GM12878 (cell line): ENCODE measurements at regions not wholly inside any gene's neighbourhood (a gene's known extent, or its start where the extent isn't known, plus 50 kb on each side); places are given as distances from the start of the nearest gene placed in this dataset.

Experiments
- ATAC-seq: fragments of 200-7000 bp; cut with Tn5 transposase; 3 replicates; pipeline ENCODE4 v1.9.1; 2020; ENCODE audit warnings: mild to moderate bottlenecking, moderate library complexity
- BruUV-seq: library from RNA; stranded (reverse); fragments of 400-500 nt; replicated peaks from 2 replicates; lab custom pipeline; 2021; lab: Mats Ljungman, UMichigan
- CTCF ChIA-PET: fragments of 300-600 bp; sonication (Branson Sonifier 250); formaldehyde crosslinking; extraction: SDS; loops from one replicate; lab custom pipeline; 2021; ENCODE audit warnings: inconsistent platforms; lab: Yijun Ruan, JAX
- POLR2A ChIA-PET: fragments of 350-600 bp; formaldehyde crosslinking; extraction: SDS; loops from one replicate; lab custom pipeline; 2021; ENCODE audit warnings: inconsistent platforms; lab: Charles Lee
- RAD21 ChIA-PET: fragments of 300-600 bp; sonication (Branson Sonifier 250); formaldehyde crosslinking; loops from one replicate; lab custom pipeline; 2023; ENCODE audit warnings: antibody characterized with exemption; ENCODE audit not compliant: unreplicated experiment; lab: Charles Lee
- SMC1A ChIA-PET: fragments of 300-600 bp; sonication (Branson Sonifier 250); formaldehyde crosslinking; loops from one replicate; lab custom pipeline; 2023; ENCODE audit not compliant: unreplicated experiment, uncharacterized antibody; lab: Charles Lee
- DNase-seq: peaks from one replicate; pipeline ENCODE4 v3.0.0-alpha.2; 2011; ENCODE audit warnings: low read depth, low spot score
- FAIRE-seq: peaks from 3 replicates; lab custom pipeline; 2011; peaks lifted over from hg19 to GRCh38; lab: Jason Lieb, UNC
- H2AFZ ChIP-seq: 2 replicates; pipeline ENCODE4 v1.6.0; 2011; ENCODE audit warnings: low read depth, low read length, control low read depth; ENCODE audit not compliant: control insufficient read depth
- H3K27ac ChIP-seq: 2 replicates; pipeline ENCODE4 v1.5.1; 2011; ENCODE audit warnings: control low read depth; ENCODE audit not compliant: control insufficient read depth, insufficient read depth
- H3K27me3 ChIP-seq, 2 experiments: replicated peaks in 1 of 2; 2 replicates each; pipeline versions ENCODE4 v1.6.0 to v1.6.1; 2011; ENCODE audit warnings: low read length in 1 of 2; ENCODE audit not compliant: control insufficient read depth in 2 of 2, insufficient read depth in 2 of 2
- H3K36me3 ChIP-seq, 2 experiments: 2 replicates each; pipeline ENCODE4 v1.5.1; 2011; ENCODE audit warnings: low read length in 1 of 2; ENCODE audit not compliant: control insufficient read depth in 2 of 2, insufficient read depth in 2 of 2
- H3K4me1 ChIP-seq: 2 replicates; pipeline ENCODE4 v1.6.1; 2011; ENCODE audit warnings: mild to moderate bottlenecking, low read length, moderate library complexity, mixed read lengths; ENCODE audit not compliant: control insufficient read depth, insufficient read depth
- H3K4me2 ChIP-seq: 2 replicates; pipeline ENCODE4 v1.6.0; 2011; ENCODE audit warnings: control low read depth; ENCODE audit not compliant: control insufficient read depth, insufficient read depth
- H3K4me3 ChIP-seq: fragments of 200-600 bp; sonication (generic); 2 replicates; pipeline ENCODE4 v1.5.1; 2016
- H3K79me2 ChIP-seq: 2 replicates; pipeline ENCODE4 v1.6.0; 2011; ENCODE audit warnings: low read length; ENCODE audit not compliant: control insufficient read depth, insufficient read depth
- H3K9ac ChIP-seq: 2 replicates; pipeline ENCODE4 v1.8.0; 2011; ENCODE audit warnings: low read length, control low read depth, mixed read lengths; ENCODE audit not compliant: control insufficient read depth, insufficient read depth
- H3K9me3 ChIP-seq: replicated peaks from 3 replicates; pipeline ENCODE4 v1.5.1; 2011; ENCODE audit warnings: mild to moderate bottlenecking, low read length; ENCODE audit not compliant: control insufficient read depth, insufficient read depth
- H4K20me1 ChIP-seq: 2 replicates; pipeline ENCODE4 v1.6.0; 2011; ENCODE audit not compliant: control insufficient read depth, insufficient read depth
- CHD4 ChIP-seq: fragments of 200-600 bp; sonication (generic); IDR thresholded peaks from 2 replicates; pipeline ENCODE4 v1.6.1; 2016; ENCODE audit warnings: mild to moderate bottlenecking
- MYB ChIP-seq: fragments of 150-350 bp; IDR thresholded peaks from 2 replicates; pipeline ENCODE4 v1.6.1; 2014; ENCODE audit warnings: mild to moderate bottlenecking, low read depth, low read length, borderline replicate concordance
- PML ChIP-seq: IDR thresholded peaks from 2 replicates; pipeline ENCODE4 v1.6.1; 2012; ENCODE audit warnings: low read length, inconsistent platforms
- POLR2A ChIP-seq: IDR thresholded peaks from 2 replicates; pipeline ENCODE4 v1.6.1; 2011; ENCODE audit warnings: low read depth, mild to moderate bottlenecking, low read length
- SREBF1 ChIP-seq: IDR thresholded peaks from 2 replicates; pipeline ENCODE4 v1.6.1; 2012; ENCODE audit warnings: mild to moderate bottlenecking, low read length
- WRNIP1 ChIP-seq: IDR thresholded peaks from 2 replicates; pipeline ENCODE4 v1.6.1; 2011; ENCODE audit warnings: low read depth, low read length, improper control_type of control experiment, borderline replicate concordance
- WGBS: methylation state at CpG from one replicate; pipeline ENCODE4 v1.1.6; 2016; ENCODE audit warnings: low lambda C conversion rate; ENCODE audit not compliant: insufficient replicate concordance, insufficient coverage; ENCODE audit errors: missing lambda C conversion rate; 5-methylcytosine and 5-hydroxymethylcytosine counted together
- in situ Hi-C: fragments of 300-500 bp; cut with MboI; formaldehyde crosslinking; loops from 9 replicates; pipeline ENCODE4 v1.14.3; 2018; ENCODE audit warnings: mixed read lengths
- intact Hi-C: fragments of 100-400 bp; cut with micrococcal nuclease; formaldehyde crosslinking; loops from one replicate; pipeline ENCODE4 v1.14.2; 2022; ENCODE audit not compliant: unreplicated experiment
- TF ChIP-seq, protein P1 (sequence below): fragments of 450-650 bp; IDR thresholded peaks from 2 replicates; pipeline ENCODE4 v1.6.1; 2016; ENCODE audit warnings: mild to moderate bottlenecking, moderate library complexity, borderline replicate concordance

DNA sequence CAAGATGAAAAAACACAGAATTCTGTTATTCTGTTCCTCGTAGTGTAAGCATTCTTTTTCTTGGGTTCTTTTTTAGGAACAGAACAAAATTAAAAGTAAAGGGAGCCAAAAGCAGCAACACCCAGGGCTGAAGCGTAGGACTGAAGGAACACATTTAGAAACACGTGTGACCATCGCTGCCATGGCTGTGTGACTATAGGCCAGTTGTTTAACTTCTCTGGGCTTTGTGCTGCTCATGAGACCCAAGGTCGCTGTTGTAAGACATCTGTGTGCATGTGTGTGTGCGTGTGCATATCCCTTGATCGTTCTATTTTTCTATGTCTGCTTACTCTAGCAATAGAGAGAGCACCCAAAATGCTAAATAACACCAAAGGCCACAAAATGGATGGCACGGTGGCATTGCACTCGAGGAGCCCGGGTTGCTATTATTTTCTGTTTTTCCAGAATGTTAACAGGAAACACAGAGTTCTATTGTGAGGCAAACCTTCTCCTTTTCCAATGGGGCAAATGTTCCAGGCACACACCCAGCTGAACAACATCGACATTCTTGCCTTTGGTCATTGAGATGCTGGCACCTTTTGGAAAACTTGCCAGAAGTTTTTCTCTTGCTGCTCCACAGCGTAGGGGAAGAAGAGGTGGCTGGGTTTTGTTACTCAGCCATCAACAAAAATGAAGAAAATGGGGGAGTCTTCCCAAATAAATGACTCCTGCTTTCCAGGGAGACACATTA lies 267.8 kb upstream of the ECI2 start:
- Histone ChIP-seq H3K4me3 (no peak overlapping the region), H3K27ac (no peak overlapping the region), H3K4me2 (no peak overlapping the region), H3K9me3 (peaks cover 7% of the 10 kb centered on the region), H3K9ac (no peak overlapping the region), H3K36me3 (no peaks in the 10 kb centered on the region), H3K4me1 (peaks cover 5% of the 10 kb centered on the region; the same call in 1 of the 2 replicates), H3K27me3 (no peaks in the 10 kb centered on the region), H3K79me2 (no peaks in the 10 kb centered on the region), H4K20me1 (no peaks in the 10 kb centered on the region), H2AFZ (no peak overlapping the region)
- no peak for FAIRE-seq
- CTCF ChIA-PET = no interaction called here
- intact Hi-C loops (no loop called here), in situ Hi-C loops (no loop called here)
- WGBS = 77% methylated on average over 12 of the region's 12 CpGs
- ATAC-seq = no peak
- no TSS peak for BruUV-seq
- DNase-seq = no peak
- RAD21 ChIA-PET = no interaction called here
- TF ChIP-seq CHD4 (no peak), WRNIP1 (no peak), SREBF1 (no peak), POLR2A (no peak), PML (no peak), MYB (no peak)
- TF ChIP-seq, protein P1, sequence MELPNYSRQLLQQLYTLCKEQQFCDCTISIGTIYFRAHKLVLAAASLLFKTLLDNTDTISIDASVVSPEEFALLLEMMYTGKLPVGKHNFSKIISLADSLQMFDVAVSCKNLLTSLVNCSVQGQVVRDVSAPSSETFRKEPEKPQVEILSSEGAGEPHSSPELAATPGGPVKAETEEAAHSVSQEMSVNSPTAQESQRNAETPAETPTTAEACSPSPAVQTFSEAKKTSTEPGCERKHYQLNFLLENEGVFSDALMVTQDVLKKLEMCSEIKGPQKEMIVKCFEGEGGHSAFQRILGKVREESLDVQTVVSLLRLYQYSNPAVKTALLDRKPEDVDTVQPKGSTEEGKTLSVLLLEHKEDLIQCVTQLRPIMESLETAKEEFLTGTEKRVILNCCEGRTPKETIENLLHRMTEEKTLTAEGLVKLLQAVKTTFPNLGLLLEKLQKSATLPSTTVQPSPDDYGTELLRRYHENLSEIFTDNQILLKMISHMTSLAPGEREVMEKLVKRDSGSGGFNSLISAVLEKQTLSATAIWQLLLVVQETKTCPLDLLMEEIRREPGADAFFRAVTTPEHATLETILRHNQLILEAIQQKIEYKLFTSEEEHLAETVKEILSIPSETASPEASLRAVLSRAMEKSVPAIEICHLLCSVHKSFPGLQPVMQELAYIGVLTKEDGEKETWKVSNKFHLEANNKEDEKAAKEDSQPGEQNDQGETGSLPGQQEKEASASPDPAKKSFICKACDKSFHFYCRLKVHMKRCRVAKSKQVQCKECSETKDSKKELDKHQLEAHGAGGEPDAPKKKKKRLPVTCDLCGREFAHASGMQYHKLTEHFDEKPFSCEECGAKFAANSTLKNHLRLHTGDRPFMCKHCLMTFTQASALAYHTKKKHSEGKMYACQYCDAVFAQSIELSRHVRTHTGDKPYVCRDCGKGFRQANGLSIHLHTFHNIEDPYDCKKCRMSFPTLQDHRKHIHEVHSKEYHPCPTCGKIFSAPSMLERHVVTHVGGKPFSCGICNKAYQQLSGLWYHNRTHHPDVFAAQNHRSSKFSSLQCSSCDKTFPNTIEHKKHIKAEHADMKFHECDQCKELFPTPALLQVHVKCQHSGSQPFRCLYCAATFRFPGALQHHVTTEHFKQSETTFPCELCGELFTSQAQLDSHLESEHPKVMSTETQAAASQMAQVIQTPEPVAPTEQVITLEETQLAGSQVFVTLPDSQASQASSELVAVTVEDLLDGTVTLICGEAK = no peak
- SMC1A ChIA-PET = no interaction called here
- POLR2A ChIA-PET = no interaction called here
